ENCODE measurements at regions not wholly inside any gene's neighbourhood (a gene's known extent, or its start where the extent isn't known, plus 50 kb on each side); places are given as distances from the start of the nearest gene placed in this dataset.

- TF ChIP-seq POLR2A (IDR thresholded peaks at IDR 0.05) (no peak), CTCF (IDR thresholded peaks at IDR 0.05) (no peak)
These were observed 1356.4 kb upstream of the TMEM132C start for GRCh38 chr12:126910570-126910969.

GRCh38 chr12:126912111-126912510, 1354.9 kb upstream of the TMEM132C start:
- DNase-seq = no peak
- intact Hi-C loops (cut with DNase I) = no loop called here

More at GRCh38 chr12:126910570-126910969, 1356.4 kb upstream of the TMEM132C start:
- Histone ChIP-seq H3K9me3 (no peaks in the 10 kb centered on the region), H3K36me3 (no peaks in the 10 kb centered on the region), H3K4me3 (no peak overlapping the region), H3K27me3 (no peaks in the 10 kb centered on the region), H3K27ac (no peak overlapping the region), H3K4me1 (no peaks in the 10 kb centered on the region)
- no peak for DNase-seq
- WGBS (ENCODE audit: insufficient coverage, low coverage, low lambda C conversion rate, missing lambda C conversion rate) = 52% methylated on average over 6 of the region's 7 CpGs
- no peak for ATAC-seq
- intact Hi-C loops (cut with DNase I) = no loop called here

GRCh38 chr12:126914170-126914793, 1352.7 kb upstream of the TMEM132C start:
- no peaks in the 10 kb centered on the region for H3K9me3 ChIP-seq
- H3K27me3 ChIP-seq = no peaks in the 10 kb centered on the region
- no peaks in the 10 kb centered on the region for H3K36me3 ChIP-seq
- ATAC-seq (peak; percentile 46 to 76 (median 54)), DNase-seq (no peak)
- no peak for TF ChIP-seq CTCF (IDR thresholded peaks at IDR 0.05)
- no peak for TF ChIP-seq POLR2A (IDR thresholded peaks at IDR 0.05)
- intact Hi-C loops (cut with DNase I) = no loop called here
- H3K27ac ChIP-seq = no peak overlapping the region
- 22% methylated on average over 5 of the region's 5 CpGs for WGBS (ENCODE audit: insufficient coverage, low coverage, low lambda C conversion rate, missing lambda C conversion rate)
- no peaks in the 10 kb centered on the region for H3K4me1 ChIP-seq
- H3K4me3 ChIP-seq = no peak overlapping the region

More at GRCh38 chr12:126912111-126912510, 1354.9 kb upstream of the TMEM132C start:
- no peaks in the 10 kb centered on the region for H3K27me3 ChIP-seq
- TF ChIP-seq CTCF (IDR thresholded peaks at IDR 0.05) = no peak
- TF ChIP-seq POLR2A (IDR thresholded peaks at IDR 0.05) = no peak
- no peaks in the 10 kb centered on the region for H3K36me3 ChIP-seq
- no peak overlapping the region for H3K27ac ChIP-seq
- WGBS (ENCODE audit: insufficient coverage, low coverage, low lambda C conversion rate, missing lambda C conversion rate) = 87% methylated on average over 6 of the region's 6 CpGs
- no peaks in the 10 kb centered on the region for H3K9me3 ChIP-seq
- no peaks in the 10 kb centered on the region for H3K4me1 ChIP-seq
- no peak for ATAC-seq
- H3K4me3 ChIP-seq = no peak overlapping the region

GRCh38 chr12:126915309-126915708, 1351.7 kb upstream of the TMEM132C start:
- H3K36me3 ChIP-seq = no peaks in the 10 kb centered on the region
- TF ChIP-seq POLR2A (IDR thresholded peaks at IDR 0.05) (no peak), CTCF (IDR thresholded peaks at IDR 0.05) (no peak)
- no peaks in the 10 kb centered on the region for H3K27me3 ChIP-seq
- ATAC-seq (no peak), DNase-seq (no peak)
- no peak overlapping the region for H3K27ac ChIP-seq
- no peak overlapping the region for H3K4me3 ChIP-seq
- H3K4me1 ChIP-seq = no peaks in the 10 kb centered on the region
- WGBS (ENCODE audit: insufficient coverage, low coverage, low lambda C conversion rate, missing lambda C conversion rate) = 43% methylated on average over 6 of the region's 6 CpGs
- no peaks in the 10 kb centered on the region for H3K9me3 ChIP-seq
- intact Hi-C loops (cut with DNase I) = no loop called here
